B cell (primary cell): ENCODE measurements at regions not wholly inside any gene's neighbourhood (a gene's known extent, or its start where the extent isn't known, plus 50 kb on each side); places are given as distances from the start of the nearest gene placed in this dataset.

ENCODE experiments used
- ATAC-seq: fragments of 200-7000 bp; cut with Tn5 transposase; one replicate; pipeline ENCODE4 v1.10.0; 2021; ENCODE audit warnings: low read depth, mild to moderate bottlenecking, moderate number of reproducible peaks, moderate library complexity
- CTCF ChIA-PET: fragments of 350-600 bp; sonication (Branson Sonifier 250); formaldehyde crosslinking; loops from one replicate; lab custom pipeline; 2021; ENCODE audit warnings: antibody characterized with exemption, inconsistent platforms; lab: Charles Lee
- POLR2A ChIA-PET: fragments of 350-600 bp; sonication (Branson Sonifier 250); formaldehyde crosslinking; loops from one replicate; lab custom pipeline; 2021; ENCODE audit warnings: antibody characterized with exemption; lab: Charles Lee
- DNase-seq: peaks from one replicate; pipeline ENCODE4 v3.0.0; 2013
- H2AFZ ChIP-seq: 2 replicates; pipeline ENCODE4 v1.6.1; 2012; ENCODE audit warnings: mild to moderate bottlenecking, low read depth, low read length; ENCODE audit not compliant: insufficient read depth, poor library complexity, severe bottlenecking
- H3K27ac ChIP-seq, 2 donors: 1 replicate in 1 of 2; 2 replicates in 1 of 2; pipeline ENCODE4 v1.5.1; 2012 to 2013; ENCODE audit warnings: low read length in 2 of 2, mild to moderate bottlenecking in 2 of 2, moderate library complexity in 1 of 2
- H3K27me3 ChIP-seq, 4 experiments: fragments of 200-600 bp in 1 of 4; sonication (generic) in 1 of 4; replicated peaks in 1 of 4; 1 replicate in 2 of 4; 2 replicates in 2 of 4; pipeline versions ENCODE4 v1.6.1 to v1.7.0; 2013 to 2016; ENCODE audit warnings: low read length in 3 of 4, mild to moderate bottlenecking in 2 of 4, mixed read lengths in 1 of 4, moderate library complexity in 1 of 4; ENCODE audit not compliant: insufficient read depth in 4 of 4, control insufficient read depth in 3 of 4; ENCODE audit errors: control extremely low read depth in 1 of 4
- H3K36me3 ChIP-seq, 2 experiments: replicated peaks in 1 of 2; 1 replicate in 1 of 2; 2 replicates in 1 of 2; pipeline versions ENCODE4 v1.6.1 to v1.7.1; 2013; ENCODE audit warnings: low read length in 1 of 2; ENCODE audit not compliant: insufficient read depth in 2 of 2, control insufficient read depth in 1 of 2; ENCODE audit errors: control extremely low read depth in 1 of 2, extremely low read depth in 1 of 2
- H3K4me1 ChIP-seq, 2 donors: fragments of 200-600 bp in 1 of 2; sonication (generic) in 1 of 2; 1 replicate in 1 of 2; 2 replicates in 1 of 2; pipeline versions ENCODE4 v1.5.1 to v1.6.1; 2013 to 2017; ENCODE audit warnings: low read length in 2 of 2; ENCODE audit not compliant: control insufficient read depth in 2 of 2, insufficient read depth in 2 of 2
- H3K4me2 ChIP-seq: replicated peaks from 2 replicates; pipeline ENCODE3; 2012; ENCODE audit warnings: mild to moderate bottlenecking, low read depth, low read length; ENCODE audit not compliant: poor library complexity, severe bottlenecking
- H3K4me3 ChIP-seq, 5 experiments: fragments of 200-600 bp in 1 of 5; sonication (generic) in 1 of 5; 1 replicate in 3 of 5; 2 replicates in 2 of 5; pipeline versions ENCODE4 v1.5.1 to v1.7.0; 2011 to 2016; ENCODE audit warnings: low read length in 4 of 5, mild to moderate bottlenecking in 4 of 5, low read depth in 2 of 5, control low read depth in 1 of 5, moderate library complexity in 1 of 5; ENCODE audit not compliant: insufficient read depth in 1 of 5; ENCODE audit errors: control extremely low read depth in 1 of 5, extremely low read depth in 1 of 5
- H3K79me2 ChIP-seq: fragments of 200-600 bp; sonication (generic); one replicate; pipeline ENCODE4 v1.6.0; 2016; ENCODE audit warnings: low read length; ENCODE audit not compliant: control insufficient read depth, insufficient read depth
- H3K9ac ChIP-seq: fragments of 200-600 bp; sonication (generic); 2 replicates; pipeline ENCODE4 v1.6.1; 2017; ENCODE audit warnings: mild to moderate bottlenecking, low read length, moderate library complexity
- H3K9me3 ChIP-seq, 3 donors: one replicate each; pipeline versions ENCODE4 v1.6.1 to v1.7.1; 2013; ENCODE audit warnings: low read length in 2 of 3; ENCODE audit not compliant: control insufficient read depth in 2 of 3, insufficient read depth in 1 of 3; ENCODE audit errors: control extremely low read depth in 1 of 3
- H4K20me1 ChIP-seq: 2 replicates; pipeline ENCODE4 v1.6.0; 2012; ENCODE audit warnings: mild to moderate bottlenecking, low read length; ENCODE audit not compliant: insufficient read depth, control insufficient read depth, poor library complexity, severe bottlenecking
- H3K27ac Mint-ChIP-seq: one replicate; pipeline ENCODE4 v1.8.0; 2021; ENCODE audit warnings: mixed read lengths
- H3K27me3 Mint-ChIP-seq: one replicate; pipeline ENCODE4 v1.8.0; 2021; ENCODE audit warnings: mixed read lengths
- H3K4me1 Mint-ChIP-seq: one replicate; pipeline ENCODE4 v1.8.0; 2021; ENCODE audit warnings: mixed read lengths
- H3K4me3 Mint-ChIP-seq: one replicate; pipeline ENCODE4 v1.8.0; 2021; ENCODE audit warnings: mixed read lengths
- H3K9me3 Mint-ChIP-seq: one replicate; pipeline ENCODE4 v1.8.0; 2022; ENCODE audit warnings: mixed read lengths; ENCODE audit not compliant: insufficient read depth
- CTCF ChIP-seq: fragments of 200-600 bp; IDR thresholded peaks from one replicate; pipeline ENCODE4 v1.8.0; 2022; ENCODE audit warnings: antibody characterized with exemption, mild to moderate bottlenecking
- EZH2 ChIP-seq: IDR thresholded peaks from 2 replicates; pipeline ENCODE4 v1.6.1; 2012; ENCODE audit warnings: borderline replicate concordance, low read depth, mild to moderate bottlenecking, moderate library complexity, low read length; ENCODE audit not compliant: insufficient read depth, poor library complexity, severe bottlenecking
- WGBS: methylation state at CpG from one replicate; pipeline ENCODE4 v1.1.5; 2013; ENCODE audit warnings: missing lambda C conversion rate; ENCODE audit not compliant: insufficient coverage; 5-methylcytosine and 5-hydroxymethylcytosine counted together
- intact Hi-C: fragments of 100-400 bp; cut with micrococcal nuclease; formaldehyde crosslinking; loops from one replicate; pipeline ENCODE4 v1.10.0; 2022

GRCh38 chr1:185533596-185533995 lies 200.6 kb upstream of the HMCN1 start:
- Histone ChIP-seq H3K27me3 (no peaks in the 10 kb centered on the region), H3K9me3 (no peaks in the 10 kb centered on the region), H3K4me3 (no peak overlapping the region), H4K20me1 (no peaks in the 10 kb centered on the region), H3K4me2 (no peak overlapping the region), H3K79me2 (no peaks in the 10 kb centered on the region), H2AFZ (no peak overlapping the region), H3K9ac (no peak overlapping the region), H3K36me3 (no peaks in the 10 kb centered on the region), H3K27ac (no peak overlapping the region), H3K4me1 (peaks cover 5 to 6% of the 10 kb centered on the region in 2 donors)
- ATAC-seq (no peak), DNase-seq (no peak)
- intact Hi-C loops, result no loop called here
- H3K27ac Mint-ChIP-seq, result no peak overlapping the region
- WGBS, result 100% methylated on average over 3 of the region's 4 CpGs
- H3K4me1 Mint-ChIP-seq, result no peaks in the 10 kb centered on the region
- TF ChIP-seq CTCF (no peak), EZH2 (no peak)
- H3K4me3 Mint-ChIP-seq, result no peak overlapping the region
- ChIA-PET POLR2A (no interaction called here), CTCF (no interaction called here)
- H3K9me3 Mint-ChIP-seq, result no peaks in the 10 kb centered on the region
- no peaks in the 10 kb centered on the region for H3K27me3 Mint-ChIP-seq

DNA sequence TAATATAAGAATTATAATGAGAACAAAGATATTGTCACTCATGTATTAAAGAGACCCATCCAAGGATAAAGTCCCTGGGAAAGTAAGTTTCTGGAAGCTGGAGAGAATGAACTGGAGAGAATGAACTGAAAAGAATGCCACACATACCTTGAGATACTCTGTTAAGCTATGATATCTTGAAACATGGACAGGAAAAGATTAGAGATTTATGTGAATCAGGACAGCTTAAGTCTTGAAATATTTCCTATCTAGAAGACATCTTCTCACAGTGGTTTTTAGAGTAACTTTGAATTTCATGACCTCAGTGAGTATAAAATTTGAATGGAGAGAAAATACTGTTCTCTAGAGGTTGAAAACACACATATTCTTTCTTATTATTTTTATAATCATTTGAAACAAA lies 201.3 kb upstream of the HMCN1 start:
- ATAC-seq, result no peak
- no peak overlapping the region for H3K9ac ChIP-seq
- no peaks in the 10 kb centered on the region for H4K20me1 ChIP-seq
- no peak overlapping the region for H2AFZ ChIP-seq
- ChIA-PET POLR2A (no interaction called here), CTCF (interaction anchor here (0.6 kb wide), 1 partner anchor 136 kb away, joined by 3 read pairs; no protein-coding TSS in a partner anchor)
- DNase-seq, result no peak
- no peaks in the 10 kb centered on the region for H3K27me3 ChIP-seq
- Mint-ChIP-seq H3K27ac (no peak overlapping the region), H3K9me3 (no peaks in the 10 kb centered on the region), H3K4me1 (peaks cover under 1% of the 10 kb centered on the region), H3K4me3 (no peak overlapping the region), H3K27me3 (no peaks in the 10 kb centered on the region)
- no peak overlapping the region for H3K4me3 ChIP-seq
- TF ChIP-seq EZH2 (no peak), CTCF (no peak)
- no peak overlapping the region for H3K27ac ChIP-seq
- peaks cover 5 to 7% of the 10 kb centered on the region in 2 donors for H3K4me1 ChIP-seq
- intact Hi-C loops, result no loop called here
- no peaks in the 10 kb centered on the region for H3K36me3 ChIP-seq
- H3K4me2 ChIP-seq, result no peak overlapping the region
- H3K9me3 ChIP-seq, result no peaks in the 10 kb centered on the region
- H3K79me2 ChIP-seq, result no peaks in the 10 kb centered on the region
